GM12878 (cell line): ENCODE measurements at regions not wholly inside any gene's neighbourhood (a gene's known extent, or its start where the extent isn't known, plus 50 kb on each side); places are given as distances from the start of the nearest gene placed in this dataset.

Experiments used
- BHLHE40 ChIP-seq, 2 experiments: fragments of 450-650 bp in 1 of 2; IDR thresholded peaks; 2 replicates each; pipeline ENCODE4 v1.6.1; 2011 to 2017; ENCODE audit warnings: low read depth in 2 of 2, borderline replicate concordance in 1 of 2, improper control_type of control experiment in 1 of 2, low read length in 1 of 2, mild to moderate bottlenecking in 1 of 2
- POLR2AphosphoS2 ChIP-seq: IDR thresholded peaks from 2 replicates; pipeline ENCODE4 v1.6.1; 2011; ENCODE audit warnings: low read depth, mild to moderate bottlenecking, low read length, improper control_type of control experiment, moderate library complexity
- SMC3 ChIP-seq: IDR thresholded peaks from 2 replicates; pipeline ENCODE4 v1.6.1; 2011; ENCODE audit warnings: low read length, improper control_type of control experiment, borderline replicate concordance

- TF ChIP-seq BHLHE40 (IDR thresholded peaks at IDR 0.05; ENCODE audit: borderline replicate concordance in 1 of 2, low read depth in 2 of 2, low read length in 1 of 2): no peak
- TF ChIP-seq SMC3: no peak
- no peak for TF ChIP-seq POLR2AphosphoS2
These were observed 137.2 kb downstream of the EDN3 start for GRCh38 chr20:59437601-59438031.
